ENCODE measurements at regions not wholly inside any gene's neighbourhood (a gene's known extent, or its start where the extent isn't known, plus 50 kb on each side); places are given as distances from the start of the nearest gene placed in this dataset.

DNA sequence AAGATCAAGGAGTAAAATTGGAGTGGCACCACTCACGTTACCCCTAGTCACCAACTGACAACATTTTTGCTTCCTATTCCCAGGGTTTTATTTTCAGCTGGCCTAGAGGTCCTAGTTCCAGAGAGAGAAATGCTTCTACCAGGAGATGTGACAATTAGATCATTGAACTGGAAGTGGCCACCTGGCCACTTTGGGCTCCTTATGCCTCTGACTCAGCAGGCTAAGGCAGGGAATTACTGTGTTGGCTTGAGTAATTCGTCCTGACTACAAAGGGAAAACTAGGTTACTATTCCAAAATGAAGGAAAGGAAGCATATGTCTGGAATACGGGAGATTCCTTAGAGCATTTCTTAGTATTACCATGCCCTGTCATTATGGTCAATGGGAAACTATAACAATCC is 831.6 kb upstream of the NDST4 start:
- ChIA-PET POLR2A (no interaction called here), CTCF (no interaction called here)
- no TSS peak for BruUV-seq (replicated peaks)
- H3K27ac Mint-ChIP-seq (ENCODE audit: unreplicated experiment) = no peak overlapping the region
- no peaks in the 10 kb centered on the region for H3K36me3 Mint-ChIP-seq (ENCODE audit: insufficient read depth, unreplicated experiment)
- H3K27me3 Mint-ChIP-seq (ENCODE audit: insufficient read depth, unreplicated experiment) = no peaks in the 10 kb centered on the region
- DNase-seq = no peak
- intact Hi-C loops (cut with micrococcal nuclease; ENCODE audit: unreplicated experiment) = no loop called here
- no peaks in the 10 kb centered on the region for H3K4me1 Mint-ChIP-seq (ENCODE audit: low read depth, unreplicated experiment)
- Histone ChIP-seq H3K27me3 (replicated peaks; ENCODE audit: control insufficient read depth, insufficient read depth, low read length) (no peaks in the 10 kb centered on the region), H3K9me3 (no peaks in the 10 kb centered on the region), H3K4me1 (no peaks in the 10 kb centered on the region), H3K4me3 (ENCODE audit: low read depth, low read length) (no peak overlapping the region), H3K36me3 (ENCODE audit: control insufficient read depth, insufficient read depth, low read length) (no peaks in the 10 kb centered on the region)
- TF ChIP-seq, protein P1, sequence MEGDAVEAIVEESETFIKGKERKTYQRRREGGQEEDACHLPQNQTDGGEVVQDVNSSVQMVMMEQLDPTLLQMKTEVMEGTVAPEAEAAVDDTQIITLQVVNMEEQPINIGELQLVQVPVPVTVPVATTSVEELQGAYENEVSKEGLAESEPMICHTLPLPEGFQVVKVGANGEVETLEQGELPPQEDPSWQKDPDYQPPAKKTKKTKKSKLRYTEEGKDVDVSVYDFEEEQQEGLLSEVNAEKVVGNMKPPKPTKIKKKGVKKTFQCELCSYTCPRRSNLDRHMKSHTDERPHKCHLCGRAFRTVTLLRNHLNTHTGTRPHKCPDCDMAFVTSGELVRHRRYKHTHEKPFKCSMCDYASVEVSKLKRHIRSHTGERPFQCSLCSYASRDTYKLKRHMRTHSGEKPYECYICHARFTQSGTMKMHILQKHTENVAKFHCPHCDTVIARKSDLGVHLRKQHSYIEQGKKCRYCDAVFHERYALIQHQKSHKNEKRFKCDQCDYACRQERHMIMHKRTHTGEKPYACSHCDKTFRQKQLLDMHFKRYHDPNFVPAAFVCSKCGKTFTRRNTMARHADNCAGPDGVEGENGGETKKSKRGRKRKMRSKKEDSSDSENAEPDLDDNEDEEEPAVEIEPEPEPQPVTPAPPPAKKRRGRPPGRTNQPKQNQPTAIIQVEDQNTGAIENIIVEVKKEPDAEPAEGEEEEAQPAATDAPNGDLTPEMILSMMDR (IDR thresholded peaks at IDR 0.05; ENCODE audit: insufficient read depth in 1 of 2, low read depth in 1 of 2, low read length in 1 of 2, severe bottlenecking in 1 of 2, unreplicated experiment in 1 of 2) = no peak
- no peaks in the 10 kb centered on the region for H3K9me3 Mint-ChIP-seq (ENCODE audit: unreplicated experiment)
- no peak overlapping the region for H3K4me3 Mint-ChIP-seq (ENCODE audit: unreplicated experiment)

DNA sequence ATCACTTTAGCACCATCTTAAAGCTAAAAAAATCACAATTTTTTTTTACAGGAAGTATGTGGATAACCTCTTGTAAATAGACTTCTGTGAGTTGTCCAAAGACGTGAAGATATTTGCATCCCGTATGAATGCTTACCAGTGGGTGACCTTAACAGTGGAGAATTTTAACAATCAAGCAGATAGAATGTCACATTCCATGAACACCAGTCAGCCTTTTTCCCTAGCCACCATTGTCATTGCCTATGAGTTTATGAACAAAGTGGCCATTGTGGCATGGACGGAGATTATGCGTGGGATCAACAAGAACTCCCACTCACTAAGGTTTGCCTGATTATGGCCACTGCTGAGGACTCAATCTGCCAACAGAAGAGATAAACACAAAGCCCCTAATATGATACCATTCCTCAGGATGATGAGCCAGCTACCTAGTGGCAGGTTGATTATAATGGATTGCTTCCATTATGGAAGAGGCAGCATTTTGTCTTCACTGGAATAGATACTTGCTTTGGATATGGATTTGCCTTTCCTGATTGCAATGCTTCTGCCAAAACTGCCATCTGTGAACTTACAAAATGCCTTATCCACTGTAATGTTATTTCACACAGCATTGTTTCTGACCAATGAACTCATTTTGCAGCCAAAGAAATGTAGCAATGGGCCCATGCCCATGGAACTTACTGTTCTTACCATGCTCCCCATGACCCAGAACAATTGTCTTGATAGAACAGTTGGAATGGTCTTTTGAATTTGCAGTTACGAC is 830.9 kb upstream of the NDST4 start:
- no peak overlapping the region for H3K27ac Mint-ChIP-seq (ENCODE audit: unreplicated experiment)
- no peaks in the 10 kb centered on the region for H3K36me3 ChIP-seq (ENCODE audit: control insufficient read depth, insufficient read depth, low read length)
- H3K9me3 Mint-ChIP-seq (ENCODE audit: unreplicated experiment) = no peaks in the 10 kb centered on the region
- H3K36me3 Mint-ChIP-seq (ENCODE audit: insufficient read depth, unreplicated experiment) = no peaks in the 10 kb centered on the region
- H3K27me3 Mint-ChIP-seq (ENCODE audit: insufficient read depth, unreplicated experiment) = no peaks in the 10 kb centered on the region
- CTCF ChIA-PET = no interaction called here
- TF ChIP-seq, protein P1 (IDR thresholded peaks at IDR 0.05; ENCODE audit: insufficient read depth in 1 of 2, low read depth in 1 of 2, low read length in 1 of 2, severe bottlenecking in 1 of 2, unreplicated experiment in 1 of 2) = no peak
- H3K27me3 ChIP-seq (replicated peaks; ENCODE audit: control insufficient read depth, insufficient read depth, low read length) = no peaks in the 10 kb centered on the region
- no peaks in the 10 kb centered on the region for H3K9me3 ChIP-seq
- DNase-seq = no peak
- H3K4me3 Mint-ChIP-seq (ENCODE audit: unreplicated experiment) = no peak overlapping the region
- intact Hi-C loops (cut with micrococcal nuclease; ENCODE audit: unreplicated experiment) = no loop called here
- no peaks in the 10 kb centered on the region for H3K4me1 Mint-ChIP-seq (ENCODE audit: low read depth, unreplicated experiment)
- POLR2A ChIA-PET = no interaction called here
- no peak overlapping the region for H3K4me3 ChIP-seq (ENCODE audit: low read depth, low read length)
- no TSS peak for BruUV-seq (replicated peaks)
- no peaks in the 10 kb centered on the region for H3K4me1 ChIP-seq

DNA sequence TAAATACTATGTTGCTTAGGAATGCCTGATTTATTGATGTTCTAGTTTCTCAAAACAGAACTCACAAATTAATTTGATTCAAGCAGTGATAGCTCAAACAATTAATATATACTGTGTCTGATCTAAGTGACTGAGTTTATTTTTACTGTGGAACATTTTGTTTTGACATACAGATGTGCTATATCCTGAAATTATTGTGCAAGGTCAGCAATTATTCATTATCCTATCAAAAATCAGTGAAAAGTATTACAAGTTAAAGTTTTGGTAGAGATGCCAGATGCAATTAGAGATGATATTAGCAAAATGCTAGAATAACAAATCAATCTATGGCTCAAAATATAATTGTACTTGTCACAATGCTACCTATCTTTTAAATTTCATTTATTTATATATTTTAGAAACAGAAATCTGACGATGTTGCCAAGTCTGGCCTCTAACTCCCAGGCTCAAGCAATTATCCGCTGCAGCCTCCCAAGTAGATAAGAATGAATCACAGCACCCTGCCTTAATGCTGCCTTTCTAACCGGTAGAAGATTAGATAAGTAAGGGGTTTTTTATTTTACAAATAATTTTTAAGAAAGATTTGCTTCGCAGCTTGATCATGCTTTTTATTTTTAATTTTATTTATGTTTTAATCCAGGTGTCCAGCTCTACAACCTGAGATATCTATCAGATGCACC is 825.5 kb upstream of the NDST4 start:
- TF ChIP-seq, protein P1 (IDR thresholded peaks at IDR 0.05; ENCODE audit: insufficient read depth in 1 of 2, low read depth in 1 of 2, low read length in 1 of 2, severe bottlenecking in 1 of 2, unreplicated experiment in 1 of 2) = no peak
- H3K9me3 Mint-ChIP-seq (ENCODE audit: unreplicated experiment) = no peaks in the 10 kb centered on the region
- Histone ChIP-seq H3K27me3 (replicated peaks; ENCODE audit: control insufficient read depth, insufficient read depth, low read length) (no peaks in the 10 kb centered on the region), H3K4me3 (ENCODE audit: low read depth, low read length) (no peak overlapping the region), H3K9me3 (no peaks in the 10 kb centered on the region), H3K4me1 (no peaks in the 10 kb centered on the region), H3K36me3 (ENCODE audit: control insufficient read depth, insufficient read depth, low read length) (no peaks in the 10 kb centered on the region)
- peaks cover 2% of the 10 kb centered on the region for H3K27me3 Mint-ChIP-seq (ENCODE audit: insufficient read depth, unreplicated experiment)
- DNase-seq = no peak
- H3K4me1 Mint-ChIP-seq (ENCODE audit: low read depth, unreplicated experiment) = no peaks in the 10 kb centered on the region
- intact Hi-C loops (cut with micrococcal nuclease; ENCODE audit: unreplicated experiment) = no loop called here
- CTCF ChIA-PET = no interaction called here
- H3K27ac Mint-ChIP-seq (ENCODE audit: unreplicated experiment) = no peak overlapping the region
- POLR2A ChIA-PET = no interaction called here
- H3K36me3 Mint-ChIP-seq (ENCODE audit: insufficient read depth, unreplicated experiment) = no peaks in the 10 kb centered on the region
- no peak overlapping the region for H3K4me3 Mint-ChIP-seq (ENCODE audit: unreplicated experiment)
- no TSS peak for BruUV-seq (replicated peaks)
